ENCODE measurements at regions not wholly inside any gene's neighbourhood (a gene's known extent, or its start where the extent isn't known, plus 50 kb on each side); places are given as distances from the start of the nearest gene placed in this dataset.
"Not testable (repeated sequence)": the region's sequence is repeated elsewhere in the genome, so short reads cannot be mapped to it uniquely, and the experiment has no call there.

GRCh38 chr16:59500601-59501000 is 766.5 kb upstream of the GOT2 start:
- in situ Hi-C loops (cut with HindIII; ENCODE audit: low sequenced_read_pairs) = loop anchor here (5.0 kb wide), 1 partner anchor 72 kb away; no protein-coding TSS in a partner anchor

GRCh38 chr16:59487067-59487466 is 753.0 kb upstream of the GOT2 start:
- in situ Hi-C loops (cut with HindIII; ENCODE audit: low sequenced_read_pairs) = no loop called here

- in situ Hi-C loops (cut with HindIII; ENCODE audit: low sequenced_read_pairs) = no loop called here
Observed at GRCh38 chr16:59484833-59485516, 750.9 kb upstream of the GOT2 start.

- in situ Hi-C loops (cut with HindIII; ENCODE audit: low sequenced_read_pairs) = no loop called here
Observed at GRCh38 chr16:59478838-59479237, 744.7 kb upstream of the GOT2 start.

- in situ Hi-C loops (cut with HindIII; ENCODE audit: low sequenced_read_pairs) = no loop called here
Observed at GRCh38 chr16:59470556-59470955, 736.4 kb upstream of the GOT2 start.

GRCh38 chr16:59469266-59469665 is 735.1 kb upstream of the GOT2 start:
- in situ Hi-C loops (cut with HindIII; ENCODE audit: low sequenced_read_pairs) = no loop called here

- in situ Hi-C loops (cut with HindIII; ENCODE audit: low sequenced_read_pairs) = no loop called here
Observed at GRCh38 chr16:59463776-59464175, 729.7 kb upstream of the GOT2 start.

GRCh38 chr16:59459806-59460205 is 725.7 kb upstream of the GOT2 start:
- in situ Hi-C loops (cut with HindIII; ENCODE audit: low sequenced_read_pairs) = no loop called here

- in situ Hi-C loops (cut with HindIII; ENCODE audit: low sequenced_read_pairs) = no loop called here
Observed at GRCh38 chr16:59455497-59455896, 721.4 kb upstream of the GOT2 start.

GRCh38 chr16:59450513-59450912 is 716.4 kb upstream of the GOT2 start:
- in situ Hi-C loops (cut with HindIII; ENCODE audit: low sequenced_read_pairs) = not testable (repeated sequence)

- in situ Hi-C loops (cut with HindIII; ENCODE audit: low sequenced_read_pairs) = no loop called here
Observed at GRCh38 chr16:59440502-59440901, 706.4 kb upstream of the GOT2 start.

GRCh38 chr16:59432896-59433295 is 698.8 kb upstream of the GOT2 start:
- in situ Hi-C loops (cut with HindIII; ENCODE audit: low sequenced_read_pairs) = no loop called here

- in situ Hi-C loops (cut with HindIII; ENCODE audit: low sequenced_read_pairs) = no loop called here
Observed at GRCh38 chr16:59432276-59432675, 698.2 kb upstream of the GOT2 start.

GRCh38 chr16:59424714-59425273 is 690.7 kb upstream of the GOT2 start:
- in situ Hi-C loops (cut with HindIII; ENCODE audit: low sequenced_read_pairs) = no loop called here

GRCh38 chr16:59411961-59412841 is 678.1 kb upstream of the GOT2 start:
- in situ Hi-C loops (cut with HindIII; ENCODE audit: low sequenced_read_pairs) = no loop called here

GRCh38 chr16:59410451-59410850 is 676.3 kb upstream of the GOT2 start:
- in situ Hi-C loops (cut with HindIII; ENCODE audit: low sequenced_read_pairs) = no loop called here

GRCh38 chr16:59405802-59406201 is 671.7 kb upstream of the GOT2 start:
- in situ Hi-C loops (cut with HindIII; ENCODE audit: low sequenced_read_pairs) = no loop called here

- in situ Hi-C loops (cut with HindIII; ENCODE audit: low sequenced_read_pairs) = no loop called here
Observed at GRCh38 chr16:59404509-59404908, 670.4 kb upstream of the GOT2 start.

GRCh38 chr16:59400830-59401229 is 666.7 kb upstream of the GOT2 start:
- in situ Hi-C loops (cut with HindIII; ENCODE audit: low sequenced_read_pairs) = no loop called here

GRCh38 chr16:59397638-59398037 is 663.5 kb upstream of the GOT2 start:
- in situ Hi-C loops (cut with HindIII; ENCODE audit: low sequenced_read_pairs) = no loop called here

- in situ Hi-C loops (cut with HindIII; ENCODE audit: low sequenced_read_pairs) = no loop called here
Observed at GRCh38 chr16:59394526-59394925, 660.4 kb upstream of the GOT2 start.

GRCh38 chr16:59392911-59393310 is 658.8 kb upstream of the GOT2 start:
- in situ Hi-C loops (cut with HindIII; ENCODE audit: low sequenced_read_pairs) = no loop called here

Measured in DLD1 (cell line).